ENCODE measurements at regions not wholly inside any gene's neighbourhood (a gene's known extent, or its start where the extent isn't known, plus 50 kb on each side); places are given as distances from the start of the nearest gene placed in this dataset.

DNA sequence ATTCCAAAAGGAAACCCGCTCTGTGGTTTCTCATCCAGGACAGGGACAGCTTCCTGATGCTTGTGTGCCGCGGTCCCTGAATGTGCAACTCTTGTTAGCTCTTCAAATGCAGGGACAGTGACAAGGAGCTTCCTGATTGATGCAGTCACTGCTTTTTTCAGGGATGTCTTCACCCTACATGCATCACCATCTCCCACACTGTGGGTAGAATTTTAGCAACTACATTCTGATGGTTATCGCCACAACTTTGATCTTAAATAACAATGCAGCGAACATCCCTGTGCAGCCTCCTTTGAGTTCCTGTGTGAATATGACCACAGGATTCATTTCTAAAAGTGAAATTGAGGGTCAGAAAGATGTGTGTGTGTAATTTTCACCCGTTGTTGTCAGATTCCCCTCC lies 115.0 kb downstream of the GGTLC2 start:
- no peaks in the 10 kb centered on the region for H3K9me3 ChIP-seq
- no peaks in the 10 kb centered on the region for H3K4me1 ChIP-seq
- DNase-seq, result no peak
- TF ChIP-seq, protein P1, sequence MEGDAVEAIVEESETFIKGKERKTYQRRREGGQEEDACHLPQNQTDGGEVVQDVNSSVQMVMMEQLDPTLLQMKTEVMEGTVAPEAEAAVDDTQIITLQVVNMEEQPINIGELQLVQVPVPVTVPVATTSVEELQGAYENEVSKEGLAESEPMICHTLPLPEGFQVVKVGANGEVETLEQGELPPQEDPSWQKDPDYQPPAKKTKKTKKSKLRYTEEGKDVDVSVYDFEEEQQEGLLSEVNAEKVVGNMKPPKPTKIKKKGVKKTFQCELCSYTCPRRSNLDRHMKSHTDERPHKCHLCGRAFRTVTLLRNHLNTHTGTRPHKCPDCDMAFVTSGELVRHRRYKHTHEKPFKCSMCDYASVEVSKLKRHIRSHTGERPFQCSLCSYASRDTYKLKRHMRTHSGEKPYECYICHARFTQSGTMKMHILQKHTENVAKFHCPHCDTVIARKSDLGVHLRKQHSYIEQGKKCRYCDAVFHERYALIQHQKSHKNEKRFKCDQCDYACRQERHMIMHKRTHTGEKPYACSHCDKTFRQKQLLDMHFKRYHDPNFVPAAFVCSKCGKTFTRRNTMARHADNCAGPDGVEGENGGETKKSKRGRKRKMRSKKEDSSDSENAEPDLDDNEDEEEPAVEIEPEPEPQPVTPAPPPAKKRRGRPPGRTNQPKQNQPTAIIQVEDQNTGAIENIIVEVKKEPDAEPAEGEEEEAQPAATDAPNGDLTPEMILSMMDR (IDR thresholded peaks at IDR 0.05), result no peak
- intact Hi-C loops (cut with DNase I), result no loop called here
- H3K4me3 ChIP-seq, result no peak overlapping the region
- no peaks in the 10 kb centered on the region for H3K36me3 ChIP-seq
- H3K27me3 ChIP-seq (ENCODE audit: low read depth), result no peaks in the 10 kb centered on the region
- no peak for ATAC-seq
- no peak overlapping the region for H3K27ac ChIP-seq

DNA sequence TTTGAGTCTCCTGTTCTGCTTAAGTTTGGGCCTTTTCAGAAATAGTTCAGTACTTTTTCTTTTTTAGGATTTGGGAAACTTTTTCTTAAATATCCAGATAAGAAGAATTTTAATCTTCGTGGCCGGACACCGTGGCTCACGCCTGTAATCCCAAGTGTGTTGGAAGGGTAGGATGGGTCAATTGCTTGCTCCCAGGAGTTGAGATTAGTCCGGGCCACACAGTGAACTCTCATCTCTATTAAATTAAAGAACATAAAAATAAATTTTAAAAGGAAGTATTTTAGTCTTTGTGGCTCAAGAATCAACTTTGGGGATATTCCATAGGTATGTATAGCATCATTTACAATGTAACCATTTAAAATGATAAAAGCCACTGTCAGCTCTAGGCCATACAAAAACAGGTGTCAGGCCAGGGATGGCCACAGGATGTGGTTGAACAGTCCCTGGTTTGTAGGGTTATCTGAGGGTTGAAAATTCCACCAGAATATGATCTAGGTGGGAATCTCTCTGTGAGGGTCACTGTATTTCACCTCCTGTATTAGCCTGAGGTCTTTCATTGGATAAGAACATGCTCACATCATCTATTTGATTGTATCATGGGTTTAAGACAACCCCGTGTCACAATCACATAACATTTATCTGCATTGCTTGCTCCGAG lies 115.6 kb downstream of the GGTLC2 start:
- TF ChIP-seq, protein P1 (IDR thresholded peaks at IDR 0.05), result no peak
- no peak for ATAC-seq
- intact Hi-C loops (cut with DNase I), result no loop called here

DNA sequence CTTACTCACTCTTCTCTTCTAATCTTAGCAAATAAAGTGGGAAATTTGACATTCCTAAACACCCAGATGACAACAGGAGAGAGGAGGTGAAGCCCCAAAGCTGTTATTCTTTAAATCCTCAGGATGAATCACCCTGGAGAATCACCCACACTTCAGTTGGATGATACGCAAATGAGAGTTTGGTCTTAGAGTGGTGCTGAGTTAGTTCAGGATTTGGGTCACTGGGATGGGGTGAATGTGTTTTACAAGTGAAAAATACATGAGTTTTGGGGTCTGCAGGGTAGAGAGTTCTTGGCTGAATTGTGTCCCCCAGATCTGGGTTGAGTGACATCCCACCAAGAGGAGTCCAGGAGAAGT lies 117.2 kb downstream of the GGTLC2 start:
- no peak overlapping the region for H3K4me3 ChIP-seq
- no peaks in the 10 kb centered on the region for H3K27me3 ChIP-seq (ENCODE audit: low read depth)
- no peaks in the 10 kb centered on the region for H3K36me3 ChIP-seq
- H3K27ac ChIP-seq, result no peak overlapping the region
- intact Hi-C loops (cut with DNase I), result no loop called here
- ATAC-seq, result no peak
- DNase-seq, result no peak
- H3K4me1 ChIP-seq, result no peaks in the 10 kb centered on the region
- no peaks in the 10 kb centered on the region for H3K9me3 ChIP-seq
- TF ChIP-seq, protein P1 (IDR thresholded peaks at IDR 0.05), result no peak

More for the DNA sequence above, 115.6 kb downstream of the GGTLC2 start:
- Histone ChIP-seq H3K36me3 (no peaks in the 10 kb centered on the region), H3K27ac (no peak overlapping the region), H3K9me3 (no peaks in the 10 kb centered on the region), H3K4me3 (no peak overlapping the region), H3K4me1 (no peaks in the 10 kb centered on the region), H3K27me3 (ENCODE audit: low read depth) (no peaks in the 10 kb centered on the region)
- no peak for DNase-seq

DNA sequence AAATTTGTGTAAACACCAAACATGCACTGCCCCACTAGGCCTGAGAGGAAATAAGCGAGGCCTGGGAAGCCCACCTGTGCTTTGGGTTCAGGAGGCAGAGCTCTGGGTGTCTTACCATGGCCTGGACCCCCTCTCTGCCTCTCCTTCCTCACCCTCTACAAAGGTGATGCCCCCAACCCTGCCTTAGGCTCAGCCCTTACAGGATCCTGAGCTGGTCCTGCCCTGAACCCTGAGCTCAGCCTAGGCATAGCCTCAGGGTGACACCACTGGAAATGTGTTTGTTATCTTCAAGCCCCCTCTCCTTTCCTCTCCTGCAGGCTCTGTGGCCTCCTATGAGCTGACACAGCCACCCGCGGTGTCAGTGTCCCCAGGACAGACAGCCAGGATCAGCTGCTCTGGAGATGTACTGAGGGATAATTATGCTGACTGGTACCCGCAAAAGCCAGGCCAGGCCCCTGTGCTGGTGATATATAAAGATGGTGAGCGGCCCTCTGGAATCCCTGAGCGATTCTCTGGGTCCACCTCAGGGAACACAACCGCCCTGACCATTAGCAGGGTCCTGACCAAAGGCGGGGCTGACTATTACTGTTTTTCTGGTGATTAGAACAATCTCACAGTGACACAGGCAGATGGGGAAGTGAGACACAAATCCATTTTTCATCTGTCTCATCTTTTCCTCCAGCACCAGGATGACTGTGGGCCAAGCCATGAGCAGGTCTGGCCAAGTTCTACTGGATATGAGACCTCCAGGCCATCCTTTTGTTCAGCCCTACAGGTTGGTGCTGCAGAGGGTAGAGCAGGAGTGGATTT lies 117.8 kb downstream of the GGTLC2 start:
- Histone ChIP-seq H3K27me3 (ENCODE audit: low read depth) (no peaks in the 10 kb centered on the region), H3K4me3 (no peak overlapping the region), H3K4me1 (no peaks in the 10 kb centered on the region), H3K27ac (no peak overlapping the region), H3K36me3 (no peaks in the 10 kb centered on the region), H3K9me3 (no peaks in the 10 kb centered on the region)
- intact Hi-C loops (cut with DNase I), result no loop called here
- DNase-seq (no peak), ATAC-seq (no peak)
- TF ChIP-seq, protein P1 (IDR thresholded peaks at IDR 0.05), result no peak

DNA sequence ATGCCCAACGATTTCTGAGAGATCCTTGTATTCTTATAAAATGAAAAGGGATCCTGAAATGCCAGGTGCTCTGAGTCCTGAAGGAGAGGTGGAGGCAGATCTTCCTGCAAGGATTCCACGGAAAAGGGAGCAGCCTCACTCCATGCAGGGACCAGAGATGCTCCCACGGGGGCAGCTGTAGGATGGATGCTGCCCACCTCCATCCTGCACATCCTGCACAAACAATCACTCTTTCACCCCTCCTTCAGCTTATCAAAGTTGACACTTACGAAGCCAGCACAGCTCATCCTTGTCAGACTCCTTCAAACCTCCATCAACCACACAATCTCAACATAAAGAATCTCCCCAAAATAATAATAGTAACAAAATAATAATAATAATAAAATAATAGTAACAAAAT lies 119.1 kb downstream of the GGTLC2 start:
- Histone ChIP-seq H3K4me1 (no peaks in the 10 kb centered on the region), H3K27me3 (ENCODE audit: low read depth) (peaks cover 8% of the 10 kb centered on the region), H3K27ac (no peak overlapping the region), H3K9me3 (no peaks in the 10 kb centered on the region), H3K36me3 (no peaks in the 10 kb centered on the region), H3K4me3 (no peak overlapping the region)
- intact Hi-C loops (cut with DNase I), result no loop called here
- DNase-seq, result no peak
- ATAC-seq, result no peak
- TF ChIP-seq, protein P1 (IDR thresholded peaks at IDR 0.05), result no peak
